H9 (cell line): ENCODE measurements at regions not wholly inside any gene's neighbourhood (a gene's known extent, or its start where the extent isn't known, plus 50 kb on each side); places are given as distances from the start of the nearest gene placed in this dataset.

Experiments used
- DNase-seq: peaks from one replicate; pipeline ENCODE4 v3.0.0-alpha.2; 2017
- H2AFZ ChIP-seq: one replicate; pipeline ENCODE4 v1.6.1; 2013; ENCODE audit warnings: mild to moderate bottlenecking, low read length, control low read depth, moderate library complexity
- H2AK5ac ChIP-seq: 2 replicates; pipeline ENCODE4 v1.6.1; 2013; ENCODE audit warnings: low read length, control low read depth, mixed read lengths; ENCODE audit not compliant: insufficient read length
- H2BK120ac ChIP-seq: one replicate; pipeline ENCODE4 v1.6.1; 2013; ENCODE audit warnings: low read depth, mild to moderate bottlenecking, low read length, control low read depth, inconsistent platforms; ENCODE audit not compliant: poor library complexity, severe bottlenecking
- H2BK12ac ChIP-seq: 2 replicates; pipeline ENCODE4 v1.6.1; 2013; ENCODE audit warnings: low read length, control low read depth, mixed read lengths, low read depth; ENCODE audit not compliant: insufficient read length
- H2BK15ac ChIP-seq: 2 replicates; pipeline ENCODE4 v1.6.1; 2013; ENCODE audit warnings: low read depth, low read length, control low read depth
- H2BK20ac ChIP-seq: one replicate; pipeline ENCODE4 v1.6.1; 2013; ENCODE audit warnings: low read depth, mild to moderate bottlenecking, low read length, control low read depth, inconsistent platforms; ENCODE audit not compliant: poor library complexity, severe bottlenecking
- H2BK5ac ChIP-seq: 2 replicates; pipeline ENCODE4 v1.6.1; 2013; ENCODE audit warnings: low read length, control low read depth, mixed read lengths; ENCODE audit not compliant: insufficient read length
- H3K14ac ChIP-seq: 2 replicates; pipeline ENCODE4 v1.6.1; 2013; ENCODE audit warnings: low read length, control low read depth; ENCODE audit not compliant: insufficient read depth
- H3K18ac ChIP-seq: 2 replicates; pipeline ENCODE4 v1.6.1; 2013; ENCODE audit warnings: low read depth, mild to moderate bottlenecking, mixed read lengths, low read length, control low read depth; ENCODE audit not compliant: insufficient read length
- H3K23ac ChIP-seq: 2 replicates; pipeline ENCODE4 v1.6.1; 2013; ENCODE audit warnings: low read length, control low read depth, mixed read lengths, low read depth; ENCODE audit not compliant: insufficient read length
- H3K23me2 ChIP-seq: 2 replicates; pipeline ENCODE4 v1.6.1; 2013; ENCODE audit warnings: low read depth, mild to moderate bottlenecking, mixed read lengths, low read length, control low read depth; ENCODE audit not compliant: insufficient read length, poor library complexity, severe bottlenecking
- H3K27ac ChIP-seq: 2 replicates; pipeline ENCODE4 v1.5.1; 2013; ENCODE audit warnings: low read length, control low read depth, mixed read lengths, low read depth; ENCODE audit not compliant: insufficient read length
- H3K27me3 ChIP-seq: 2 replicates; pipeline ENCODE4 v1.6.1; 2013; ENCODE audit warnings: low read length, control low read depth, inconsistent platforms; ENCODE audit not compliant: insufficient read depth
- H3K4ac ChIP-seq: 2 replicates; pipeline ENCODE4 v1.6.1; 2013; ENCODE audit warnings: low read depth, mild to moderate bottlenecking, control low read depth, inconsistent platforms, low read length, moderate library complexity
- H3K4me1 ChIP-seq: 2 replicates; pipeline ENCODE4 v1.6.1; 2013; ENCODE audit warnings: low read length, control low read depth, inconsistent platforms; ENCODE audit not compliant: insufficient read depth
- H3K4me2 ChIP-seq: 2 replicates; pipeline ENCODE4 v1.6.1; 2013; ENCODE audit warnings: low read length, control low read depth, mixed read lengths; ENCODE audit not compliant: insufficient read length, insufficient read depth
- H3K56ac ChIP-seq: 2 replicates; pipeline ENCODE4 v1.6.1; 2013; ENCODE audit warnings: low read depth, mild to moderate bottlenecking, mixed read lengths, low read length, control low read depth; ENCODE audit not compliant: insufficient read length
- H3K79me1 ChIP-seq: 2 replicates; pipeline ENCODE4 v1.6.1; 2013; ENCODE audit warnings: low read depth, mild to moderate bottlenecking, moderate library complexity, low read length, control low read depth, inconsistent platforms; ENCODE audit not compliant: insufficient read depth, poor library complexity, severe bottlenecking
- H3K79me2 ChIP-seq: 2 replicates; pipeline ENCODE4 v1.6.1; 2013; ENCODE audit warnings: low read length, control low read depth, inconsistent platforms; ENCODE audit not compliant: insufficient read depth
- H3K9ac ChIP-seq: 2 replicates; pipeline ENCODE4 v1.6.1; 2013; ENCODE audit warnings: low read length, control low read depth, mixed read lengths; ENCODE audit not compliant: insufficient read length; ENCODE audit errors: extremely low read depth
- H3K9me3 ChIP-seq: one replicate; pipeline ENCODE4 v1.6.1; 2013; ENCODE audit warnings: low read depth, low read length, inconsistent platforms; ENCODE audit not compliant: control insufficient read depth
- H3T11ph ChIP-seq: one replicate; pipeline ENCODE4 v1.6.1; 2013; ENCODE audit warnings: mild to moderate bottlenecking, low read length, control low read depth, inconsistent platforms
- H4K20me1 ChIP-seq: one replicate; pipeline ENCODE4 v1.6.1; 2013; ENCODE audit not compliant: control insufficient read depth, insufficient read length, insufficient read depth
- H4K5ac ChIP-seq: 2 replicates; pipeline ENCODE4 v1.6.1; 2013; ENCODE audit warnings: low read depth, mild to moderate bottlenecking, mixed read lengths, low read length, control low read depth; ENCODE audit not compliant: insufficient read length
- H4K8ac ChIP-seq: replicated peaks from 2 replicates; pipeline ENCODE4 v1.6.1; 2013; ENCODE audit warnings: low read length, control low read depth, mixed read lengths, low read depth; ENCODE audit not compliant: insufficient read length
- H4K91ac ChIP-seq: 2 replicates; pipeline ENCODE4 v1.6.1; 2013; ENCODE audit warnings: low read depth, mild to moderate bottlenecking, moderate library complexity, mixed read lengths, low read length, control low read depth; ENCODE audit not compliant: insufficient read length
- H3K27ac Mint-ChIP-seq, 3 experiments: 2 replicates in 2 of 3; 3 replicates in 1 of 3; pipeline ENCODE4 v1.8.0; 2020 to 2021; ENCODE audit warnings: mixed read lengths in 3 of 3, mild to moderate bottlenecking in 1 of 3, moderate library complexity in 1 of 3
- H3K27me3 Mint-ChIP-seq: 2 replicates; pipeline ENCODE4 v1.8.0; 2021; ENCODE audit warnings: low read depth, mild to moderate bottlenecking, moderate library complexity, mixed read lengths
- H3K36me3 Mint-ChIP-seq, 3 experiments: 2 replicates in 2 of 3; 3 replicates in 1 of 3; pipeline ENCODE4 v1.8.0; 2020 to 2021; ENCODE audit warnings: low read depth in 3 of 3, mixed read lengths in 3 of 3; ENCODE audit not compliant: insufficient read depth in 1 of 3
- H3K4me1 Mint-ChIP-seq, 2 experiments: 2 replicates each; pipeline ENCODE4 v1.8.0; 2020; ENCODE audit warnings: mixed read lengths in 2 of 2
- H3K4me3 Mint-ChIP-seq, 2 experiments: 2 replicates in 1 of 2; 3 replicates in 1 of 2; pipeline ENCODE4 v1.8.0; 2020 to 2021; ENCODE audit warnings: mild to moderate bottlenecking in 2 of 2, mixed read lengths in 2 of 2, moderate library complexity in 1 of 2
- H3K9me3 Mint-ChIP-seq, 2 experiments: 2 replicates in 1 of 2; 3 replicates in 1 of 2; pipeline ENCODE4 v1.8.0; 2020; ENCODE audit warnings: mild to moderate bottlenecking in 2 of 2, mixed read lengths in 2 of 2, moderate library complexity in 1 of 2
- CTCF ChIP-seq: fragments of 200-600 bp; sonication (generic); conservative IDR thresholded peaks from 3 replicates; pipeline ENCODE4 v1.8.0; 2021; ENCODE audit warnings: antibody characterized with exemption, mild to moderate bottlenecking
- WGBS: extraction: QIAGEN DNeasy Blood & Tissue Kit; methylation state at CpG from one replicate; pipeline ENCODE4 v1.1.7; 2013; ENCODE audit warnings: missing lambda C conversion rate, low lambda C conversion rate, mixed read lengths; ENCODE audit not compliant: insufficient read length; ENCODE audit errors: extremely low coverage; 5-methylcytosine and 5-hydroxymethylcytosine counted together

- peaks cover 77% of the 10 kb centered on the region for H3K9me3 ChIP-seq
- TF ChIP-seq CTCF = no peak
- no peaks in the 10 kb centered on the region for H3K4me1 ChIP-seq
- H2AK5ac ChIP-seq = no peak overlapping the region
- H3T11ph ChIP-seq = no peak overlapping the region
- peaks cover 18 to 43% of the 10 kb centered on the region in 2 experiments for H3K9me3 Mint-ChIP-seq
- H4K91ac ChIP-seq = no peak overlapping the region
- H4K20me1 ChIP-seq = no peaks in the 10 kb centered on the region
- no peak overlapping the region for H2BK5ac ChIP-seq
- H2BK12ac ChIP-seq = no peak overlapping the region
- H2BK15ac ChIP-seq = no peak overlapping the region
- peaks cover 0 to 16% (median 0%) of the 10 kb centered on the region in 3 experiments; a peak in 3 of 7 replicates for H3K36me3 Mint-ChIP-seq
- H3K27me3 Mint-ChIP-seq = peaks cover 4% of the 10 kb centered on the region
- H3K79me1 ChIP-seq = no peaks in the 10 kb centered on the region
- H3K27ac ChIP-seq = no peak overlapping the region
- H3K23ac ChIP-seq = no peak overlapping the region
- H3K4ac ChIP-seq = no peak overlapping the region
- no CpG with 5 or more reads among the region's 13 CpGs for WGBS
- no peak overlapping the region for H3K4me3 Mint-ChIP-seq
- H3K18ac ChIP-seq = no peak overlapping the region
- H3K9ac ChIP-seq = no peak overlapping the region
- no peaks in the 10 kb centered on the region for H3K23me2 ChIP-seq
- no peaks in the 10 kb centered on the region for H3K4me1 Mint-ChIP-seq
- H4K5ac ChIP-seq = no peak overlapping the region
- no peak overlapping the region for H3K14ac ChIP-seq
- H3K27ac Mint-ChIP-seq = no peak overlapping the region
- no peak overlapping the region for H2BK20ac ChIP-seq
- H2AFZ ChIP-seq = no peak overlapping the region
- DNase-seq = no peak
- no peak overlapping the region for H4K8ac ChIP-seq
- no peaks in the 10 kb centered on the region for H3K79me2 ChIP-seq
- H3K27me3 ChIP-seq = no peaks in the 10 kb centered on the region
- no peak overlapping the region for H2BK120ac ChIP-seq
- H3K56ac ChIP-seq = no peak overlapping the region
- H3K4me2 ChIP-seq = no peak overlapping the region
Measured at GRCh38 chr1:2945821-2946231, 75.4 kb upstream of the ACTRT2 start.
